Kidney epithelial cell (primary cell): ENCODE measurements at regions not wholly inside any gene's neighbourhood (a gene's known extent, or its start where the extent isn't known, plus 50 kb on each side); places are given as distances from the start of the nearest gene placed in this dataset.

ENCODE experiments used
- DNase-seq: peaks from one replicate; pipeline ENCODE4 v3.0.0-alpha.2; 2010; ENCODE audit warnings: low read depth
- H3K27me3 ChIP-seq: 2 replicates; pipeline ENCODE4 v1.6.0; 2011; ENCODE audit warnings: low read length; ENCODE audit not compliant: control insufficient read depth, insufficient read depth
- H3K36me3 ChIP-seq: 2 replicates; pipeline ENCODE4 v1.5.1; 2011; ENCODE audit warnings: low read length; ENCODE audit not compliant: control insufficient read depth, insufficient read depth
- H3K4me3 ChIP-seq: 2 replicates; pipeline ENCODE4 v1.5.1; 2011; ENCODE audit warnings: low read depth, mild to moderate bottlenecking, control low read depth, low read length
- CTCF ChIP-seq: IDR thresholded peaks from 2 replicates; pipeline ENCODE4 v1.5.1; 2011; ENCODE audit warnings: mild to moderate bottlenecking, moderate library complexity, low read length, control low read depth, inconsistent platforms; ENCODE audit not compliant: insufficient read depth, poor library complexity, severe bottlenecking

- Histone ChIP-seq H3K4me3 (no peak overlapping the region), H3K36me3 (no peaks in the 10 kb centered on the region), H3K27me3 (no peaks in the 10 kb centered on the region)
- TF ChIP-seq CTCF = no peak
- DNase-seq = no peak
Measured at GRCh38 chr5:74942622-74943286, 76.6 kb upstream of the FAM169A start.

DNA sequence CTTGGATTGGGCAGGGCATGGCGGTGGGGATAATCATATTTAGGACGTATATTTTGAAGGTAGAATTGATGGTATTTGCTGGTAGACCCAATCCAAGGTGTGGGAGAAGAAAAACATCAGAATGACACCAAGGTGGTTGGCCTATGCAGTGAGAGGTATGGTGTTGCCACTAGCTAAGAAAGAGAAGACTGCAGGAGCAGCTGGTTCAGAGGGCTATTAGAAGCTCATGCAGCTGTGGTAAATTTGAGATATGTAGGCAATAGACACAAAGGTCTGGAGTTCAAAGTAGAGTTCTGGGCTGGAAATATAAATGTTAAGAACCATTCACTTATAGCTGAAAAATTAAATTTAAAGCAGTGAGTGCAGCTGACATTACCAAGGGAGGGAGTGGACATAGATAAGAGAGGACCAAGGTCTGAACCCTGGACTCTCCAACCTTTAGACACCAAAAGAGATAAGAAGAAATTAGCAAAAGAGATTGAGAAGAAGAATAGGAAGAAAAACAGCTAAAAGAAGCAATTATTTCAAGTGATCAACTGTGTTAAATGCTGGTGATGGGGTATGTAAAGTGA is 74.7 kb upstream of the FAM169A start:
- Histone ChIP-seq H3K36me3 (no peaks in the 10 kb centered on the region), H3K27me3 (no peaks in the 10 kb centered on the region), H3K4me3 (no peak overlapping the region)
- no peak for DNase-seq
- no peak for TF ChIP-seq CTCF

GRCh38 chr5:74938250-74938933 is 72.2 kb upstream of the FAM169A start:
- no peaks in the 10 kb centered on the region for H3K27me3 ChIP-seq
- no peak for DNase-seq
- no peak for TF ChIP-seq CTCF
- no peak overlapping the region for H3K4me3 ChIP-seq
- no peaks in the 10 kb centered on the region for H3K36me3 ChIP-seq

GRCh38 chr5:74935752-74936091 is 69.5 kb upstream of the FAM169A start:
- H3K27me3 ChIP-seq = no peaks in the 10 kb centered on the region
- no peak overlapping the region for H3K4me3 ChIP-seq
- no peaks in the 10 kb centered on the region for H3K36me3 ChIP-seq
- DNase-seq = no peak
- TF ChIP-seq CTCF = no peak

DNA sequence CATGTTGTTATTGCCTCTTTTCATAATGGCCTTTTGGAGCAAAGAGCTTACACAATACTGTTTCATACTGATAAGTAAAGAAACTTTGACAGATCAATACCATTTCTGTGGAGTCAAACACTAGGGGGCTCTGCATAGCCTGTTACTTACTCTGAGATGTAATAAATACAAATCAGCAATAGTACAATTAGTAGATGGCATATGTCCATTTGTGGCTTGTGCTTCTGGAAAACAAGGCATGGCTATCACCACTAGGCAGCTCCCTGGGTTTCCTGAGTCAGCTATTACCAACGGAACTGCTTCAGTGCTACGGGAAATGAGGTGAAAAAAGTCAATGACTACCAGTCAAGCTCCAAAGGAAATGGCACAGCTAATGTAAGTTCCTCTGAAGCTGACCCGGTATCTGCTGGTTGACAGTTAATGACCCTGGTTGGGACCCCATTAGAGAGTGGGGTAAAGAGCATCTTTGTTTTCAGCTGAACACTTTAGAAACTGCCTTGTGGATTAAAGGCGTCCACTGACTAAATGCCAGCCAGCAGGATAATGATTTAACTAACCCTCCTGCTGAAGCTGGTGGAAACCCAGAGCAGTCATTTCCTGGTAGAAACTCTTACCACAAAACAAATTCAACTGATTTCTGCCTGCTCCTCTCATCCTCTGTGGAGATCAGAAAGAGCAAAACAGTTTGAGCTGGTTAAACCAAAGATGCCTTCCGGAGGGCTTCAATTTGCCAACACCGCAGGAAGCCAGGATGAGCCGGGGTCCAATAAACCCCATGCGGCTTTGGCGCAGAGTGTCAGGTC is 69.0 kb upstream of the FAM169A start:
- no peak for DNase-seq
- H3K36me3 ChIP-seq = no peaks in the 10 kb centered on the region
- TF ChIP-seq CTCF = peak; percentile 48
- H3K27me3 ChIP-seq = no peaks in the 10 kb centered on the region
- no peak overlapping the region for H3K4me3 ChIP-seq
